CD14-positive monocyte (primary cell): ENCODE measurements at regions not wholly inside any gene's neighbourhood (a gene's known extent, or its start where the extent isn't known, plus 50 kb on each side); places are given as distances from the start of the nearest gene placed in this dataset.

ENCODE experiments used
- DNase-seq, 3 donors: peaks; one replicate each; pipeline ENCODE4 v3.0.0-alpha.2; 2011 to 2022
- H2AFZ ChIP-seq: 2 replicates; pipeline ENCODE4 v1.6.0; 2012; ENCODE audit warnings: mild to moderate bottlenecking, low read depth, low read length, inconsistent platforms; ENCODE audit not compliant: insufficient read depth, poor library complexity, severe bottlenecking
- H3K27ac ChIP-seq, 2 donors: 1 replicate in 1 of 2; 2 replicates in 1 of 2; pipeline ENCODE4 v1.5.1; 2012 to 2013; ENCODE audit warnings: low read length in 2 of 2, control low read depth in 1 of 2, inconsistent platforms in 1 of 2, low read depth in 1 of 2, mild to moderate bottlenecking in 1 of 2
- H3K27me3 ChIP-seq, 2 donors: one replicate each; pipeline versions ENCODE4 v1.6.0 to v1.6.1; 2011 to 2013; ENCODE audit warnings: low read length in 2 of 2; ENCODE audit not compliant: control insufficient read depth in 2 of 2, insufficient read depth in 2 of 2
- H3K36me3 ChIP-seq, 2 donors: replicated peaks in 1 of 2; 1 replicate in 1 of 2; 2 replicates in 1 of 2; pipeline versions ENCODE4 v1.5.1 to v1.6.1; 2012 to 2013; ENCODE audit warnings: low read length in 2 of 2, control low read depth in 1 of 2, inconsistent platforms in 1 of 2, mild to moderate bottlenecking in 1 of 2; ENCODE audit not compliant: insufficient read depth in 2 of 2, control insufficient read depth in 1 of 2
- H3K4me1 ChIP-seq, 2 donors: 1 replicate in 1 of 2; 2 replicates in 1 of 2; pipeline versions ENCODE4 v1.5.1 to v1.6.1; 2012 to 2013; ENCODE audit warnings: low read length in 2 of 2, control low read depth in 1 of 2, inconsistent platforms in 1 of 2, mild to moderate bottlenecking in 1 of 2, moderate library complexity in 1 of 2; ENCODE audit not compliant: insufficient read depth in 2 of 2, control insufficient read depth in 1 of 2
- H3K4me2 ChIP-seq: replicated peaks from 2 replicates; pipeline ENCODE3; 2012; ENCODE audit warnings: low read length, moderate library complexity, mild to moderate bottlenecking; ENCODE audit not compliant: poor library complexity, severe bottlenecking; ENCODE audit errors: extremely low read depth
- H3K4me3 ChIP-seq, 3 experiments: fragments of 200-600 bp in 1 of 3; sonication (generic) in 1 of 3; replicated peaks in 1 of 3; 1 replicate in 2 of 3; 2 replicates in 1 of 3; pipeline ENCODE4 v1.5.1; 2011 to 2013; ENCODE audit warnings: low read length in 3 of 3, mild to moderate bottlenecking in 3 of 3, control low read depth in 2 of 3, low read depth in 2 of 3, inconsistent platforms in 1 of 3, moderate library complexity in 1 of 3
- H3K79me2 ChIP-seq: 2 replicates; pipeline ENCODE4 v1.6.0; 2012; ENCODE audit warnings: mild to moderate bottlenecking, control low read depth, inconsistent platforms, low read length, moderate library complexity; ENCODE audit not compliant: insufficient read depth
- H3K9ac ChIP-seq: 2 replicates; pipeline ENCODE4 v1.6.0; 2017; ENCODE audit warnings: low read length, mild to moderate bottlenecking; ENCODE audit not compliant: insufficient read depth, poor library complexity, severe bottlenecking
- H3K9me3 ChIP-seq, 2 donors: replicated peaks in 1 of 2; 1 replicate in 1 of 2; 2 replicates in 1 of 2; pipeline versions ENCODE4 v1.5.1 to v1.6.1; 2012 to 2013; ENCODE audit warnings: low read length in 2 of 2, control low read depth in 1 of 2; ENCODE audit not compliant: control insufficient read depth in 1 of 2, insufficient read depth in 1 of 2
- H4K20me1 ChIP-seq: 2 replicates; pipeline ENCODE4 v1.6.0; 2012; ENCODE audit warnings: mild to moderate bottlenecking, low read length, control low read depth, moderate library complexity; ENCODE audit not compliant: insufficient read depth
- H3K27ac Mint-ChIP-seq, 7 donors: one replicate each; pipeline ENCODE4 v1.8.0; 2020; ENCODE audit warnings: mild to moderate bottlenecking in 7 of 7, mixed read lengths in 7 of 7, moderate library complexity in 6 of 7, inconsistent platforms in 2 of 7
- H3K27me3 Mint-ChIP-seq, 3 donors: one replicate each; pipeline ENCODE4 v1.8.0; 2021 to 2022; ENCODE audit warnings: low read depth in 3 of 3, mild to moderate bottlenecking in 3 of 3, mixed read lengths in 3 of 3, moderate library complexity in 3 of 3, inconsistent platforms in 1 of 3
- H3K36me3 Mint-ChIP-seq, 2 donors: one replicate each; pipeline ENCODE4 v1.8.0; 2020; ENCODE audit warnings: mixed read lengths in 2 of 2, inconsistent platforms in 1 of 2, mild to moderate bottlenecking in 1 of 2
- H3K4me1 Mint-ChIP-seq: one replicate; pipeline ENCODE4 v1.8.0; 2020; ENCODE audit warnings: mild to moderate bottlenecking, mixed read lengths
- H3K4me3 Mint-ChIP-seq, 2 donors: one replicate each; pipeline ENCODE4 v1.8.0; 2020; ENCODE audit warnings: mild to moderate bottlenecking in 2 of 2, mixed read lengths in 2 of 2, moderate library complexity in 1 of 2
- H3K9me3 Mint-ChIP-seq, 7 donors: one replicate each; pipeline ENCODE4 v1.8.0; 2020 to 2022; ENCODE audit warnings: mixed read lengths in 7 of 7, mild to moderate bottlenecking in 6 of 7, moderate library complexity in 6 of 7, inconsistent platforms in 2 of 7
- CTCF ChIP-seq: fragments of 200-600 bp; IDR thresholded peaks from one replicate; pipeline ENCODE4 v1.8.0; 2022; ENCODE audit warnings: antibody characterized with exemption, mild to moderate bottlenecking
- WGBS: methylation state at CpG from one replicate; pipeline ENCODE4 v1.1.5; 2013; ENCODE audit warnings: missing lambda C conversion rate; ENCODE audit not compliant: insufficient coverage; 5-methylcytosine and 5-hydroxymethylcytosine counted together
- intact Hi-C, 2 donors: fragments of 100-400 bp; cut with micrococcal nuclease; formaldehyde crosslinking; loops; one replicate each; pipeline versions ENCODE4 v1.15.0 to v1.15.1; 2023

- WGBS, result no CpG with 5 or more reads among the region's 3 CpGs
- Mint-ChIP-seq H3K9me3 (peaks cover 2 to 37% (median 5%) of the 10 kb centered on the region in 7 donors), H3K27me3 (peaks cover 0 to 1% (median 0%) of the 10 kb centered on the region in 3 donors), H3K27ac (no peak overlapping the region), H3K36me3 (no peaks in the 10 kb centered on the region), H3K4me3 (no peak overlapping the region), H3K4me1 (no peaks in the 10 kb centered on the region)
- Histone ChIP-seq H2AFZ (no peak overlapping the region), H4K20me1 (no peaks in the 10 kb centered on the region), H3K27me3 (no peaks in the 10 kb centered on the region), H3K4me3 (no peak overlapping the region), H3K4me2 (no peak overlapping the region), H3K4me1 (no peaks in the 10 kb centered on the region), H3K27ac (no peak overlapping the region), H3K9ac (no peak overlapping the region), H3K79me2 (no peaks in the 10 kb centered on the region), H3K36me3 (no peaks in the 10 kb centered on the region), H3K9me3 (peaks cover 4 to 27% of the 10 kb centered on the region in 2 donors)
- intact Hi-C loops, result no loop called here
- no peak for DNase-seq
- TF ChIP-seq CTCF, result no peak
Measured at GRCh38 chr5:4348919-4349318, 753.3 kb downstream of the IRX1 start.

GRCh38 chr5:4356201-4356600 is 760.6 kb downstream of the IRX1 start:
- no peak overlapping the region for H2AFZ ChIP-seq
- no peaks in the 10 kb centered on the region for H3K36me3 ChIP-seq
- no peaks in the 10 kb centered on the region for H3K79me2 ChIP-seq
- no peak overlapping the region for H3K27ac ChIP-seq
- Mint-ChIP-seq H3K36me3 (no peaks in the 10 kb centered on the region), H3K4me3 (no peak overlapping the region), H3K4me1 (no peaks in the 10 kb centered on the region), H3K27me3 (no peaks in the 10 kb centered on the region), H3K9me3 (peaks cover 3 to 22% (median 9%) of the 10 kb centered on the region in 7 donors), H3K27ac (no peak overlapping the region)
- no peaks in the 10 kb centered on the region for H3K4me1 ChIP-seq
- intact Hi-C loops, result no loop called here
- 81% methylated on average over 2 of the region's 6 CpGs for WGBS
- DNase-seq, result no peak
- no peak for TF ChIP-seq CTCF
- no peaks in the 10 kb centered on the region for H4K20me1 ChIP-seq
- H3K9me3 ChIP-seq, result peaks cover 11 to 27% of the 10 kb centered on the region in 2 donors
- no peak overlapping the region for H3K4me3 ChIP-seq
- no peaks in the 10 kb centered on the region for H3K27me3 ChIP-seq
- H3K9ac ChIP-seq, result no peak overlapping the region
- H3K4me2 ChIP-seq, result no peak overlapping the region
